ENCODE measurements at regions not wholly inside any gene's neighbourhood (a gene's known extent, or its start where the extent isn't known, plus 50 kb on each side); places are given as distances from the start of the nearest gene placed in this dataset.
"Not testable (repeated sequence)": the region's sequence is repeated elsewhere in the genome, so short reads cannot be mapped to it uniquely, and the experiment has no call there.

DNA sequence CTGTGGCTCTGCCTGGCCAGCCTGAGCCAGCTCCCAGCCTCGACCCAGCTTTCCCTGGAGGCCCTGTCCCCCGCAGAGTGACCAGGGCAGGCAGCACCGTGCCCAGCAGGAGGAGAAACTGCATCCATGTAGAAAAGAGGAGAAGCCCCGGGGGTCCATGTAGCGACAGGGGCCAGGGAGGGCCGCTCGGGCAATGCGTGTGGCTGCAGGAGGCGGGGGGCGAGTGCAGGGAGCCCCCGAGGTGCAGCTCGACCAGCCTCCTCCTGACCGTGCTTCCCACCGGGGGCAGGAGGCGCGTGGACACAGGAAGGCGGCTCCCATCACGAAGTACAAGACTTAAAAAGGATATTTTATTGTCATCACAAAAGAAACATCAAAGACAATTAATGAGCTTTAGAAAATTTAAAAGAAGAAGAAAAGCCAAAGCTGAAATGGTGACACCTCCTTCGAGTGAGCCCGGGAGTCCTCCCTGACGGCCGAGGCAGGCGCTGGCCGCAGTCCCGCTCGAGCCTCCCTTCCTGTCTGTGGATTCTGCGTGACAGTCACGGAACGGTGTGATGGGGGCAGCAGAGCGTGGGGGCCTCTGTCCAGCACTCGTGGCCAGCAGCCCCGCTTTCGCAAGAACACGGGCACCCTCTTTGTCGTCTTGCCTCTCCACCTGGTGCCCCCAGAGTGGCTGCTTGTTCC is 93.9 kb downstream of the TMEM121 start:
- ATAC-seq; H3K9me3 ChIP-seq (ENCODE audit: control insufficient read depth, insufficient read depth, low read length); H3K27me3 ChIP-seq (ENCODE audit: control insufficient read depth, insufficient read depth, low read length); H3K4me1 Mint-ChIP-seq; DNase-seq; H3K36me3 Mint-ChIP-seq; H3K4me1 ChIP-seq (ENCODE audit: control insufficient read depth, insufficient read depth, low read length); H3K9me3 Mint-ChIP-seq; H3K4me3 ChIP-seq (ENCODE audit: low read length); intact Hi-C loops (cut with micrococcal nuclease); H3K4me3 Mint-ChIP-seq; H3K27ac Mint-ChIP-seq; H3K27me3 Mint-ChIP-seq (ENCODE audit: low read depth in 2 of 2); H3K36me3 ChIP-seq (ENCODE audit: control insufficient read depth, insufficient read depth, low read length); H3K27ac ChIP-seq (ENCODE audit: low read length): not testable (repeated sequence)
- WGBS (ENCODE audit: insufficient coverage): 83% methylated on average over 16 of the region's 35 CpGs

DNA sequence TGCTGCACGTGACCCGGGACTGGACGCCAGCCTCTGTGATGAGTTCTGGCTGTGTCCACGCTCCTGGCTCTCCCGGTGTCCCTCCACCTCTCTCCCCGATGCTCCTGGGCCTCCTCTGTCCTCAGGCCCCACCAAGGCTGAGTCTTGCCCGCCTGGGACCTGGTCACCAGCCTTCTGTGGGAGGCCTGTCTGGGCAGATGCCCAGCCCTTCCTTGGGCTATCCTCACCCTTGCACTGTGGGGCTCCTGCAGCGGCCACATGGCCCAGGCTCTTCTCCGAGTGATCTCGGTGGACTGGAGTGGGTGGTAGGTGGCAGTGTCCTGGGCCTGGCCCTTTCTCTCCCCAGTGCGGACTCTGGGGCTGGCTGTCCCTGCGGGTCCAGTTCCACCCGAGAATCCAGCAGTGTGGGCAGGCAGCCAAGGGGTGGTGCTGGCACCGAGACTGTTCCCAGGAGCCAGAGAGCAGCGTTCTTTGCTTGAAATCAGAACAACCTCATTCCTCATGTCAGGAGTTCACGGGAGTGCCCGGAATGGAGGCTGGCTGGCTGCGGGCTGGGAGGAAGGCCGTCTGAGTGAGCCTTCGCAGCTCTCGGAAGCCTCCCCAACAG is 94.6 kb downstream of the TMEM121 start:
- DNase-seq; H3K27ac Mint-ChIP-seq; H3K27me3 ChIP-seq (ENCODE audit: control insufficient read depth, insufficient read depth, low read length); H3K4me1 Mint-ChIP-seq; intact Hi-C loops (cut with micrococcal nuclease); H3K36me3 ChIP-seq (ENCODE audit: control insufficient read depth, insufficient read depth, low read length); H3K9me3 ChIP-seq (ENCODE audit: control insufficient read depth, insufficient read depth, low read length); H3K4me3 Mint-ChIP-seq; H3K27me3 Mint-ChIP-seq (ENCODE audit: low read depth in 2 of 2); H3K36me3 Mint-ChIP-seq; H3K27ac ChIP-seq (ENCODE audit: low read length); ATAC-seq; H3K4me3 ChIP-seq (ENCODE audit: low read length); H3K4me1 ChIP-seq (ENCODE audit: control insufficient read depth, insufficient read depth, low read length); H3K9me3 Mint-ChIP-seq: not testable (repeated sequence)
- 83% methylated on average over 2 of the region's 21 CpGs for WGBS (ENCODE audit: insufficient coverage)

DNA sequence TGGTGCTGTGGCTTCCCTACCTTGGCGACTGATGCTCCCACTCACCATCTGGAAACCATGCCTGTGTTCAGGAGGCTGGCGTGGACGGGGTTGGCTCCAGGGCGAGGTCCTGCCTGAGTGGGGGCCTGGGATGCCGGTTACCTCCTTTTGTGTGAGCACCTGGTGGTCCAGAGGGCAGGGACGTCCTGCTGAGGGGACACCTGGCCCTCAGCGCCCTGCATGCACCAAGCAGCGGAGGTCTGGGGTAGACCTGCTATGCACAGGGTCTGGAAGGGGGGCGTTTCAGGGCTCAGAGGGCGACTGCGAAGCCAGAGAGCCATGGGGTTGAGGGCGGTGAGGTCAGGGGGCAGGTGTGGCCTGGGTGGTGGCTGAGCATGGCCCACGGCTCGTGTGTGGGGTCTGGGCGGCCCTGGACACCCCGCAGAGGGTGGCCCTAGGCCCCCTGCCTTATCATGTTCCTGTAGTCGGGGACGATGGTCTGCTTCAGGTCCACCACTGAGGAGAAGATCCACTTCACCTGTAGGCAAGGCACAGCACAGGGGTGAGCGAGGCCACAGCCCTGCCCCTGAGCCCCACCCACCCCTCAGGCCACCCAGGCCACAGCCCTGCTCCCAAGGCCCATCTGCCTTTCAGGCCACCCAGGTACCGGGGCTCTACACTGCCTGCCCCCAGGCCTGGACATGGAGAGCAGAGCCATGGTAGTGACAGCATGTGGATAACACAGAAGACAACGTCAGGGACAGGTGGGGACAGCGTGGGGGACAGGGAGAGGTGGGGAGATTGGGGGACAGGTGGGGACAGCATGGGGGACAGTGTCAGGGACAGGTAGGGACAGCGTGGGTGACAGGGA is 95.3 kb downstream of the TMEM121 start:
- ATAC-seq; H3K36me3 ChIP-seq (ENCODE audit: control insufficient read depth, insufficient read depth, low read length); H3K36me3 Mint-ChIP-seq; H3K27me3 Mint-ChIP-seq (ENCODE audit: low read depth in 2 of 2); intact Hi-C loops (cut with micrococcal nuclease); H3K4me1 Mint-ChIP-seq; H3K9me3 Mint-ChIP-seq; DNase-seq; H3K27ac Mint-ChIP-seq; H3K4me3 ChIP-seq (ENCODE audit: low read length); H3K4me1 ChIP-seq (ENCODE audit: control insufficient read depth, insufficient read depth, low read length); H3K27ac ChIP-seq (ENCODE audit: low read length); H3K27me3 ChIP-seq (ENCODE audit: control insufficient read depth, insufficient read depth, low read length); H3K9me3 ChIP-seq (ENCODE audit: control insufficient read depth, insufficient read depth, low read length); H3K4me3 Mint-ChIP-seq: not testable (repeated sequence)
- WGBS (ENCODE audit: insufficient coverage): 82% methylated on average over 23 of the region's 23 CpGs

DNA sequence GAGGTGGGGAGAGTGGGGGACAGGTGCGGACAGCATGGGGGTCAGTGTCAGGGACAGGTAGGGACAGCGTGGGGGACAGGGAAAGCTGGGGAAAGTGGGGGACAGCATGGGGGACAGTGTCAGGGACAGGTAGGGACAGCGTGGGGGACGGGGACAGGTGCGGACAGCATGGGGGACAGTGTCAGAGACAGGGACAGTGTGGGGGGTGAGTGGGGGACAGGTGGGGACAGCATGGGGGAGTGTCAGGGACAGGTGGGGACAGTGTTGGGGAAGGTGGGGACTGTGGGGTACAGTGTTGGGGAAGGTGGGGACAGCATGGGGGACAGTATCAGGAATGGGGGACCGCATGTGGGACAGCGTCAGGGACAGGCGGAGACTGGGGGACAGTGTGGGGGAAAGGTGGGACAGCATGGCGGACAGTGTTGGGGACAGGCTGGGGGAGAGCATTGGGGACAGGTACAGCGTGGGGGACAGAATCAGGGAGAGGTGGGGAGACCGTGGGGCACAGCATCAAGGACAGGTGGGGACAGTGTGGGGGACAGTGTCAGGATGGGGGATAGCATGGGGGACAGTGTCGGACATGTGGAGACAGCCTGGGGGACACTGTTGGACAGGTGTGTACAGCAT is 96.1 kb downstream of the TMEM121 start:
- Mint-ChIP-seq H3K27ac (no peak overlapping the region), H3K4me1 (no peaks in the 10 kb centered on the region), H3K27me3 (ENCODE audit: low read depth in 2 of 2) (no peaks in the 10 kb centered on the region), H3K36me3 (no peaks in the 10 kb centered on the region), H3K9me3 (peaks cover 0 to 1% of the 10 kb centered on the region in 2 donors), H3K4me3 (no peak overlapping the region)
- 86% methylated on average over 12 of the region's 12 CpGs for WGBS (ENCODE audit: insufficient coverage)
- intact Hi-C loops (cut with micrococcal nuclease): no loop called here
- H3K27me3 ChIP-seq (ENCODE audit: control insufficient read depth, insufficient read depth, low read length): no peaks in the 10 kb centered on the region
- no peaks in the 10 kb centered on the region for H3K9me3 ChIP-seq (ENCODE audit: control insufficient read depth, insufficient read depth, low read length)
- H3K4me1 ChIP-seq (ENCODE audit: control insufficient read depth, insufficient read depth, low read length): no peaks in the 10 kb centered on the region
- ATAC-seq (peak in 1 of 3 donors; percentile 40), DNase-seq (no peak)
- no peak overlapping the region for H3K4me3 ChIP-seq (ENCODE audit: low read length)
- H3K27ac ChIP-seq (ENCODE audit: low read length): no peak overlapping the region
- TF ChIP-seq, protein P1, sequence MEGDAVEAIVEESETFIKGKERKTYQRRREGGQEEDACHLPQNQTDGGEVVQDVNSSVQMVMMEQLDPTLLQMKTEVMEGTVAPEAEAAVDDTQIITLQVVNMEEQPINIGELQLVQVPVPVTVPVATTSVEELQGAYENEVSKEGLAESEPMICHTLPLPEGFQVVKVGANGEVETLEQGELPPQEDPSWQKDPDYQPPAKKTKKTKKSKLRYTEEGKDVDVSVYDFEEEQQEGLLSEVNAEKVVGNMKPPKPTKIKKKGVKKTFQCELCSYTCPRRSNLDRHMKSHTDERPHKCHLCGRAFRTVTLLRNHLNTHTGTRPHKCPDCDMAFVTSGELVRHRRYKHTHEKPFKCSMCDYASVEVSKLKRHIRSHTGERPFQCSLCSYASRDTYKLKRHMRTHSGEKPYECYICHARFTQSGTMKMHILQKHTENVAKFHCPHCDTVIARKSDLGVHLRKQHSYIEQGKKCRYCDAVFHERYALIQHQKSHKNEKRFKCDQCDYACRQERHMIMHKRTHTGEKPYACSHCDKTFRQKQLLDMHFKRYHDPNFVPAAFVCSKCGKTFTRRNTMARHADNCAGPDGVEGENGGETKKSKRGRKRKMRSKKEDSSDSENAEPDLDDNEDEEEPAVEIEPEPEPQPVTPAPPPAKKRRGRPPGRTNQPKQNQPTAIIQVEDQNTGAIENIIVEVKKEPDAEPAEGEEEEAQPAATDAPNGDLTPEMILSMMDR (IDR thresholded peaks at IDR 0.05): no peak
- no peaks in the 10 kb centered on the region for H3K36me3 ChIP-seq (ENCODE audit: control insufficient read depth, insufficient read depth, low read length)

DNA sequence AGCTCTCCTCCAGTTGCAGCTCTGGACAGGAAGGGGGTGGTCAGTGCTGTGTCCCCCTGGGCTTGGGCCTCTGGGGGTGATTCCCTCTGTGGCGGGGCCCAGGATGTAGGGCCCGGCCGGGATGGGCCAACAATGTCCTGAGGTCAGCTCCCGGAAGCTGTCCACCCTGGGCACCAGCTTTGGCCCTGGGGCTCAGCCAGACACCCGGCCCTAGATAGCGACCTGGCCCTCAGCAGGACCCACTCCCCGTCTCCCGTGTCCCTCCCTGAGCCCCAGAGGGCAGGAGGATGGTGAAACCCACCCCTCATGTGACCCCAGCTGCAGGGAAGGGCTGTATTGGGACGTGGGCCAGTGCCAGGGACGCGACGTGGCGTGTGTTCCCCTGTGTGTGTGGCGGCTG is 96.8 kb downstream of the TMEM121 start:
- H3K36me3 ChIP-seq (ENCODE audit: control insufficient read depth, insufficient read depth, low read length); intact Hi-C loops (cut with micrococcal nuclease); H3K4me3 ChIP-seq (ENCODE audit: low read length); H3K27me3 ChIP-seq (ENCODE audit: control insufficient read depth, insufficient read depth, low read length); H3K9me3 Mint-ChIP-seq; DNase-seq; H3K27me3 Mint-ChIP-seq (ENCODE audit: low read depth in 2 of 2); H3K27ac ChIP-seq (ENCODE audit: low read length); ATAC-seq; H3K9me3 ChIP-seq (ENCODE audit: control insufficient read depth, insufficient read depth, low read length); H3K36me3 Mint-ChIP-seq; H3K4me3 Mint-ChIP-seq; H3K4me1 Mint-ChIP-seq; H3K4me1 ChIP-seq (ENCODE audit: control insufficient read depth, insufficient read depth, low read length); H3K27ac Mint-ChIP-seq: not testable (repeated sequence)
- WGBS (ENCODE audit: insufficient coverage): 74% methylated on average over 14 of the region's 14 CpGs

DNA sequence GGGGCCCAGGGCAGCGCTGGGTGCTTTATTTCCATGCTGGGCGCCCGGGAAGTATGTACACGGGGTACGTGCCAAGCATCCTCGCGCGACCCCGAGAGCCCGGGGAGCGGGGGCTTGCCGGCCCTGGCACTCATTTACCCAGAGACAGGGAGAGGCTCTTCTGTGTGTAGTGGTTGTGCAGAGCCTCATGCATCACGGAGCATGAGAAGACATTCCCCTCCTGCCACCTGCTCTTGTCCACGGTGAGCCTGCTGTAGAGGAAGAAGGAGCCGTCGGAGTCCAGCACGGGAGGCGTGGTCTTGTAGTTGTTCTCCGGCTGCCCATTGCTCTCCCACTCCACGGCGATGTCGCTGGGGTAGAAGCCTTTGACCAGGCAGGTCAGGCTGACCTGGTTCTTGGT is 98.0 kb downstream of the TMEM121 start:
- H3K4me3 ChIP-seq (ENCODE audit: low read length); ATAC-seq; H3K36me3 Mint-ChIP-seq; H3K4me1 ChIP-seq (ENCODE audit: control insufficient read depth, insufficient read depth, low read length); H3K9me3 ChIP-seq (ENCODE audit: control insufficient read depth, insufficient read depth, low read length); H3K27me3 ChIP-seq (ENCODE audit: control insufficient read depth, insufficient read depth, low read length); H3K4me1 Mint-ChIP-seq; H3K9me3 Mint-ChIP-seq; H3K27ac Mint-ChIP-seq; H3K27me3 Mint-ChIP-seq (ENCODE audit: low read depth in 2 of 2); intact Hi-C loops (cut with micrococcal nuclease); H3K27ac ChIP-seq (ENCODE audit: low read length); H3K4me3 Mint-ChIP-seq; DNase-seq; H3K36me3 ChIP-seq (ENCODE audit: control insufficient read depth, insufficient read depth, low read length): not testable (repeated sequence)
- 96% methylated on average over 13 of the region's 22 CpGs for WGBS (ENCODE audit: insufficient coverage)

Data from natural killer cell (primary cell).